Naive thymus-derived CD4-positive, alpha-beta T cell (primary cell): ENCODE measurements at regions not wholly inside any gene's neighbourhood (a gene's known extent, or its start where the extent isn't known, plus 50 kb on each side); places are given as distances from the start of the nearest gene placed in this dataset.

ENCODE experiments used
- ATAC-seq: fragments of 150-1000 bp; cut with Tn5 transposase; 2 replicates; pipeline ENCODE4 v1.10.0; 2021; ENCODE audit warnings: mild to moderate bottlenecking, moderate library complexity
- CTCF ChIA-PET: fragments of 350-600 bp; sonication (Branson Sonifier 250); formaldehyde crosslinking; loops from one replicate; lab custom pipeline; 2021; ENCODE audit warnings: antibody characterized with exemption; lab: Charles Lee
- POLR2A ChIA-PET: fragments of 350-600 bp; sonication (Branson Sonifier 250); formaldehyde crosslinking; loops from one replicate; lab custom pipeline; 2021; ENCODE audit warnings: antibody characterized with exemption, inconsistent platforms; lab: Charles Lee
- DNase-seq, 9 donors: peaks; one replicate each; pipeline versions ENCODE4 v3.0.0 to v3.0.0-alpha.2; 2020 to 2022; ENCODE audit warnings: mixed read lengths in 1 of 9
- H3K27ac ChIP-seq: one replicate; pipeline ENCODE4 v1.7.0; 2013; ENCODE audit warnings: mild to moderate bottlenecking, low read depth, low read length, moderate library complexity
- H3K27me3 ChIP-seq, 2 donors: one replicate each; pipeline ENCODE4 v1.7.0; 2013; ENCODE audit warnings: low read length in 2 of 2, mild to moderate bottlenecking in 2 of 2, moderate library complexity in 2 of 2; ENCODE audit not compliant: control insufficient read depth in 2 of 2, insufficient read depth in 2 of 2
- H3K36me3 ChIP-seq, 3 experiments: 1 replicate in 2 of 3; 2 replicates in 1 of 3; pipeline ENCODE4 v1.7.0; 2013; ENCODE audit warnings: low read length in 3 of 3, mild to moderate bottlenecking in 3 of 3, moderate library complexity in 1 of 3; ENCODE audit not compliant: insufficient read depth in 3 of 3, control insufficient read depth in 2 of 3
- H3K4me1 ChIP-seq, 2 donors: one replicate each; pipeline ENCODE4 v1.7.0; 2013; ENCODE audit warnings: low read length in 2 of 2, mild to moderate bottlenecking in 2 of 2, moderate library complexity in 1 of 2; ENCODE audit not compliant: control insufficient read depth in 2 of 2, insufficient read depth in 2 of 2
- H3K4me3 ChIP-seq: 2 replicates; pipeline ENCODE4 v1.7.0; 2013; ENCODE audit warnings: mild to moderate bottlenecking, low read length
- H3K9me3 ChIP-seq, 3 experiments: 1 replicate in 2 of 3; 2 replicates in 1 of 3; pipeline ENCODE4 v1.7.0; 2013; ENCODE audit warnings: low read length in 3 of 3; ENCODE audit not compliant: control insufficient read depth in 2 of 3
- H3K27ac Mint-ChIP-seq, 9 donors: one replicate each; pipeline ENCODE4 v1.8.0; 2020 to 2022; ENCODE audit warnings: mixed read lengths in 9 of 9, mild to moderate bottlenecking in 8 of 9, moderate library complexity in 5 of 9, inconsistent platforms in 2 of 9
- H3K27me3 Mint-ChIP-seq, 5 donors: one replicate each; pipeline ENCODE4 v1.8.0; 2021 to 2022; ENCODE audit warnings: mixed read lengths in 5 of 5, mild to moderate bottlenecking in 1 of 5
- H3K36me3 Mint-ChIP-seq, 5 donors: one replicate each; pipeline ENCODE4 v1.8.0; 2020 to 2022; ENCODE audit warnings: mixed read lengths in 5 of 5, mild to moderate bottlenecking in 3 of 5, inconsistent platforms in 1 of 5
- H3K4me1 Mint-ChIP-seq, 7 donors: one replicate each; pipeline ENCODE4 v1.8.0; 2020 to 2022; ENCODE audit warnings: mixed read lengths in 7 of 7, mild to moderate bottlenecking in 3 of 7, inconsistent platforms in 1 of 7
- H3K4me3 Mint-ChIP-seq, 10 donors: one replicate each; pipeline ENCODE4 v1.8.0; 2020 to 2022; ENCODE audit warnings: mild to moderate bottlenecking in 10 of 10, mixed read lengths in 10 of 10, moderate library complexity in 6 of 10, inconsistent platforms in 2 of 10
- H3K9me3 Mint-ChIP-seq, 11 donors: one replicate each; pipeline ENCODE4 v1.8.0; 2020 to 2022; ENCODE audit warnings: mixed read lengths in 11 of 11, mild to moderate bottlenecking in 4 of 11, inconsistent platforms in 1 of 11, moderate library complexity in 1 of 11
- intact Hi-C, 2 donors: fragments of 100-400 bp; cut with micrococcal nuclease; formaldehyde crosslinking; loops; one replicate each; pipeline ENCODE4 v1.15.1; 2023

- POLR2A ChIA-PET = no interaction called here
- Mint-ChIP-seq H3K9me3 (peaks cover 0 to 6% (median 0%) of the 10 kb centered on the region in 11 donors), H3K27me3 (peaks cover 0 to 4% (median 0%) of the 10 kb centered on the region in 5 donors), H3K4me3 (no peak overlapping the region), H3K4me1 (peaks cover 0 to 2% (median 0%) of the 10 kb centered on the region in 7 donors), H3K36me3 (no peaks in the 10 kb centered on the region), H3K27ac (no peak overlapping the region)
- no peaks in the 10 kb centered on the region for H3K27me3 ChIP-seq
- no peaks in the 10 kb centered on the region for H3K36me3 ChIP-seq
- no peak overlapping the region for H3K4me3 ChIP-seq
- H3K27ac ChIP-seq = no peak overlapping the region
- no peak for ATAC-seq
- CTCF ChIA-PET = no interaction called here
- H3K9me3 ChIP-seq = no peaks in the 10 kb centered on the region
- no peaks in the 10 kb centered on the region for H3K4me1 ChIP-seq
- DNase-seq = no peak
- intact Hi-C loops = no loop called here
These were observed 103.4 kb downstream of the ETS2 start for GRCh38 chr21:38909109-38909508.

GRCh38 chr21:38908537-38908936 is 102.8 kb downstream of the ETS2 start:
- Histone ChIP-seq H3K36me3 (no peaks in the 10 kb centered on the region), H3K27ac (no peak overlapping the region), H3K9me3 (no peaks in the 10 kb centered on the region), H3K4me1 (no peaks in the 10 kb centered on the region), H3K27me3 (no peaks in the 10 kb centered on the region), H3K4me3 (no peak overlapping the region)
- H3K27ac Mint-ChIP-seq = no peak overlapping the region
- no peak overlapping the region for H3K4me3 Mint-ChIP-seq
- H3K9me3 Mint-ChIP-seq = peaks cover 0 to 6% (median 0%) of the 10 kb centered on the region in 11 donors
- ATAC-seq = no peak
- H3K36me3 Mint-ChIP-seq = no peaks in the 10 kb centered on the region
- intact Hi-C loops = no loop called here
- peaks cover 0 to 2% (median 0%) of the 10 kb centered on the region in 7 donors for H3K4me1 Mint-ChIP-seq
- POLR2A ChIA-PET = no interaction called here
- peaks cover 0 to 4% (median 0%) of the 10 kb centered on the region in 5 donors for H3K27me3 Mint-ChIP-seq
- CTCF ChIA-PET = no interaction called here
- DNase-seq = no peak

GRCh38 chr21:38905752-38906151 is 100.0 kb downstream of the ETS2 start:
- H3K4me3 Mint-ChIP-seq = no peak overlapping the region
- DNase-seq (no peak), ATAC-seq (no peak)
- H3K4me1 ChIP-seq = no peaks in the 10 kb centered on the region
- H3K36me3 ChIP-seq = no peaks in the 10 kb centered on the region
- H3K4me1 Mint-ChIP-seq = no peaks in the 10 kb centered on the region
- no peaks in the 10 kb centered on the region for H3K9me3 ChIP-seq
- peaks cover 0 to 11% (median 5%) of the 10 kb centered on the region in 11 donors for H3K9me3 Mint-ChIP-seq
- CTCF ChIA-PET = no interaction called here
- peaks cover 0 to 4% (median 0%) of the 10 kb centered on the region in 5 donors for H3K27me3 Mint-ChIP-seq
- no peaks in the 10 kb centered on the region for H3K36me3 Mint-ChIP-seq
- no peak overlapping the region for H3K27ac Mint-ChIP-seq
- intact Hi-C loops = no loop called here
- no peak overlapping the region for H3K4me3 ChIP-seq
- H3K27ac ChIP-seq = no peak overlapping the region
- POLR2A ChIA-PET = no interaction called here
- H3K27me3 ChIP-seq = no peaks in the 10 kb centered on the region

DNA sequence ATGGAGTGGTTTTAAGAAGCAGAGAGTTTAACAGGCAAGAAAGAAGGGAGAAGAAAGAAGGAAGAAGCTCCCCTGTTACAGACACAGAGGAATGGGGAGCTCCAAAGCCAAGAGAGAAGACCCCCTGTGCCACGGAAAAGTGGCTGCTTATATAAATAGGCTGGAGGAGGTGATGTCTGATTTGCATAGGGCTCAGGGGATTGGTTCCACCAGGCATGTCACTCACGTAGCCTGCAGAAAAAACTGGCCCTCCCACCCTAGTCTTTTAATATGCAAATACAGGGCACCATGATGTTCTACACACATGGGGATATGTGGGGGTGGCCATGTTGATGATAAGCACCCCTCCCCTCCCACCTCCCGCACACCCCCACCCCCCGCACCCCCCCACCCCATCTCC is 99.6 kb downstream of the ETS2 start:
- Histone ChIP-seq H3K4me1 (no peaks in the 10 kb centered on the region), H3K27ac (no peak overlapping the region), H3K36me3 (no peaks in the 10 kb centered on the region), H3K27me3 (no peaks in the 10 kb centered on the region), H3K4me3 (no peak overlapping the region), H3K9me3 (no peaks in the 10 kb centered on the region)
- Mint-ChIP-seq H3K4me1 (no peaks in the 10 kb centered on the region), H3K27ac (no peak overlapping the region), H3K9me3 (peaks cover 0 to 11% (median 5%) of the 10 kb centered on the region in 11 donors), H3K36me3 (no peaks in the 10 kb centered on the region), H3K4me3 (no peak overlapping the region), H3K27me3 (peaks cover 0 to 4% (median 0%) of the 10 kb centered on the region in 5 donors)
- CTCF ChIA-PET = no interaction called here
- intact Hi-C loops = no loop called here
- POLR2A ChIA-PET = no interaction called here
- ATAC-seq (no peak), DNase-seq (no peak)

GRCh38 chr21:38903690-38904139 is 98.0 kb downstream of the ETS2 start:
- peaks cover 0 to 4% (median 0%) of the 10 kb centered on the region in 5 donors for H3K36me3 Mint-ChIP-seq
- no peaks in the 10 kb centered on the region for H3K27me3 ChIP-seq
- ChIA-PET CTCF (no interaction called here), POLR2A (no interaction called here)
- no peak overlapping the region for H3K27ac Mint-ChIP-seq
- ATAC-seq (no peak), DNase-seq (no peak)
- H3K4me1 Mint-ChIP-seq = no peaks in the 10 kb centered on the region
- H3K9me3 Mint-ChIP-seq = peaks cover 0 to 11% (median 5%) of the 10 kb centered on the region in 11 donors
- H3K36me3 ChIP-seq = no peaks in the 10 kb centered on the region
- H3K9me3 ChIP-seq = no peaks in the 10 kb centered on the region
- H3K4me3 Mint-ChIP-seq = no peak overlapping the region
- peaks cover 0 to 4% (median 0%) of the 10 kb centered on the region in 5 donors for H3K27me3 Mint-ChIP-seq
- intact Hi-C loops = no loop called here
- H3K4me3 ChIP-seq = no peak overlapping the region
- H3K4me1 ChIP-seq = no peaks in the 10 kb centered on the region
- H3K27ac ChIP-seq = no peak overlapping the region

DNA sequence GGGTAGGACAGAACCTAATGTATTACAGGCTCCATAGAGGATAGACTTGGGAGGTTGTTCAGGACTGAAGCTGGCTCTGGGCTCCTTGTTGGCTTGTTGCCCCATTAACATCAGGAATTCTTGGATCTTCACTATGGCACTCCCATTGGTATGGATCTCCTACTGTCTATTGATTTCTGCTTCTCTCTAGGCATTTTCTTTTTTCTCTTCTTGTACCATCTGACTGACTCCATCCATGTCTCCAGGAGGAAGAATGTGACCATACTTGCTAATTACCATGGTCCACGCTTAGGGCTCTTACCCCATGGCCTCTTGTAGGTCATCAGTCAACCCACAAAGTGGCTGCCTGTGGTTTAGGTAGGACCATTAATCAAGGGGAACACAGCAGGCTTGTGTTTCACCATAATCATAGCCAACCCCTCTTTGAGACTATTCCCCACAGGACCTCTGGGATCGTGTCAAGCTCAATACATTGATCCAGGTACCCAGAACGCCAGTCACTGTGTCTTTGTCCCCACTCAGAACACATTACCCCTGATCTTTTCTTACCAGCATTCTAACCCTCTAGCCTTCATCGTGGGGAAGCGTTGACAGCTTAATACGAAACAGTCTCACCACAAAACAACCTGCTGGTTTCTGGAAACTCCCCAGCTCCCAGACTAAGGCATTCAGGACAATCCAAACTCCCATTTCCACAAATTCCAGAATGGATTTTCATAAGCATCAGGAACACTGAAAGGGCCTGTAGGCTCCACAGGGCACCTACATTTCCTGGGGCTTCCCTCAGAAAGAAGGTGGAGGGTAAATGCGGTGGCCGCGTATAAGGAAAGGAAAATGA is 97.1 kb downstream of the ETS2 start:
- no peak overlapping the region for H3K4me3 ChIP-seq
- DNase-seq (no peak), ATAC-seq (no peak)
- H3K4me3 Mint-ChIP-seq = no peak overlapping the region
- H3K9me3 ChIP-seq = no peaks in the 10 kb centered on the region
- CTCF ChIA-PET = no interaction called here
- H3K36me3 Mint-ChIP-seq = peaks cover 0 to 4% (median 0%) of the 10 kb centered on the region in 5 donors
- no peak overlapping the region for H3K27ac ChIP-seq
- intact Hi-C loops = no loop called here
- no peaks in the 10 kb centered on the region for H3K36me3 ChIP-seq
- POLR2A ChIA-PET = no interaction called here
- H3K4me1 ChIP-seq = no peaks in the 10 kb centered on the region
- H3K27me3 Mint-ChIP-seq = peaks cover 0 to 4% (median 0%) of the 10 kb centered on the region in 5 donors
- no peak overlapping the region for H3K27ac Mint-ChIP-seq
- H3K4me1 Mint-ChIP-seq = no peaks in the 10 kb centered on the region
- peaks cover 0 to 11% (median 5%) of the 10 kb centered on the region in 11 donors for H3K9me3 Mint-ChIP-seq
- H3K27me3 ChIP-seq = no peaks in the 10 kb centered on the region

DNA sequence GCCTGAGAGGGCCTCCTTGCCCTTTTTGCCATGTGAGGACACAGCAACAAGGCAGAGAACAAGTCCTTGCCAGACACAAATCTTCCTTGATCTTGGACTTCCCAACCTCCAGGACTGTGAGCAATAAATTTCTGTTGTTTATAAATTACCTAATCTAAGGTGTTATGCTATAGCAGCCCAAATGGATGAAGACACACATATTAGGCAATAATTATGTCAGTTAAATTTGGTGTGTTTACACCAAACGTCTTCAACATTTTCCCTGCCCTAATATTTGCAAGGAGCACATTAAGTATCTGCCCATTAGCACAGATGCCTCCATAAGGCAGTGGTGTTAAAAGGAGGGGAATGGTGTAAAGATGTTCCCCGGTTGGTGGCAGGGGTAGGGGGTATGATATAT is 94.8 kb downstream of the ETS2 start:
- Histone ChIP-seq H3K27me3 (no peaks in the 10 kb centered on the region), H3K4me3 (no peak overlapping the region), H3K27ac (no peak overlapping the region), H3K4me1 (no peaks in the 10 kb centered on the region), H3K36me3 (no peaks in the 10 kb centered on the region), H3K9me3 (no peaks in the 10 kb centered on the region)
- no peak overlapping the region for H3K27ac Mint-ChIP-seq
- intact Hi-C loops = no loop called here
- no peak for ATAC-seq
- H3K27me3 Mint-ChIP-seq = peaks cover 2 to 6% (median 3%) of the 10 kb centered on the region in 5 donors
- no peak for DNase-seq
- ChIA-PET POLR2A (no interaction called here), CTCF (no interaction called here)
- H3K9me3 Mint-ChIP-seq = peaks cover 0 to 11% (median 5%) of the 10 kb centered on the region in 11 donors
- H3K36me3 Mint-ChIP-seq = peaks cover 0 to 4% (median 0%) of the 10 kb centered on the region in 5 donors
- H3K4me3 Mint-ChIP-seq = no peak overlapping the region
- H3K4me1 Mint-ChIP-seq = no peaks in the 10 kb centered on the region
